GM18868 (cell line): ENCODE measurements at regions not wholly inside any gene's neighbourhood (a gene's known extent, or its start where the extent isn't known, plus 50 kb on each side); places are given as distances from the start of the nearest gene placed in this dataset.
"Not testable (repeated sequence)": the region's sequence is repeated elsewhere in the genome, so short reads cannot be mapped to it uniquely, and the experiment has no call there.

Experiments
- ATAC-seq: cut with Tn5 transposase; IDR thresholded peaks from one replicate; pipeline ENCODE4 v1.9.1; 2021; ENCODE audit warnings: mild to moderate bottlenecking, moderate library complexity; ENCODE audit not compliant: unreplicated experiment

DNA sequence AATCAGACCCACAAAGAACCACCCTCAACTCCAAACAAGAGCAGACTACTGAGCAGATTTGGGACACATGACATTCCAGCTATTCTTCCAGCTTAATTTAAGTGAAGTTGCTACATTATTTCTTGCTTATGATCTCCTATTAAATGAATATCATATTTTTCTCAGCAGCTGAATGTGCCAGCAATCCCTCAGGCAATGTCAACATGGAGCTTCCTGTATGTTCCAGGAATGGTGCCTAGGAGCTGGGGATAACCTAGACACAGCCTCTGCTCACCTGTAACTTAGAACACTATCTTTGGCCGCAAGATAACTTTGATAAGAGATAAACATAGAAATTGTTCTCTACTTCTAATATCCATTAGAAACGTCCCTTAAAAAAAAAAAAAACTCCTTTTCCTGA is 274.4 kb upstream of the RASGEF1B start:
- no peak for ATAC-seq

- no peak for ATAC-seq
Measured at GRCh38 chr4:81745050-81745449, 273.3 kb upstream of the RASGEF1B start.

DNA sequence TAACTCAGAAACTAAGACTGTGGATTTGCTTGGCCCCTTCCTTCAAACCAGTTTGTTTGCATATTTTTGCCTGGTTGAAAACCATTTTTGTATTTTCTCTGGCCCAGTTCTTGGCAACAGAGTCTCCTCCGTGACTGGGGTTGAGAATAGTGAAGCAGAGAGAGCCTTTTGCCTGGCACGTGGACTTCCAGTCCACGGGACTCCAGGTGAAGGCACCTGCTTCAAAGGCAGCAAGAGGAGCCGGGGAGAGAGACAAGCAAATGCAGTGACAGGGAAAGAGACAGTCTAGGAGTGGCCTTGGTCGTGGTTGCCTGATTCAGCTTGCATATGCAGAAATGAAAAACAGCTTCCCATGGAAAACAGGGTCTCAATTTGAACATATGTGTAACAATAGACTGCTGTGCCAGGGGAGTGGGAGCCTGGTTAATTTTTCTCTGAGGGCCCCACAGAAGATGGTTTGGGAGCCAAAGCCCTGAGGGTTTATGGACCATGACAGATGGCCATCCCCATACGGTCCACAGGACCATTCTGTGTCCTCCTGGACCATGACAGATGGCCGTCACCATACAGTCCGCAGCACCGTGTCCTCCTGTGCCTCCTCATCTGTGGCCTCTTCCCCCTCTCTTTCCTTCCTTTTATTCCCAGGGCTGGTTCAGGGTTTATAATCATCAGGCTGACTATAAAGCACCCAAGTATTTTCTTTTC is 272.2 kb upstream of the RASGEF1B start:
- ATAC-seq: no peak

- ATAC-seq: no peak
Measured at GRCh38 chr4:81740487-81740886, 268.8 kb upstream of the RASGEF1B start.

DNA sequence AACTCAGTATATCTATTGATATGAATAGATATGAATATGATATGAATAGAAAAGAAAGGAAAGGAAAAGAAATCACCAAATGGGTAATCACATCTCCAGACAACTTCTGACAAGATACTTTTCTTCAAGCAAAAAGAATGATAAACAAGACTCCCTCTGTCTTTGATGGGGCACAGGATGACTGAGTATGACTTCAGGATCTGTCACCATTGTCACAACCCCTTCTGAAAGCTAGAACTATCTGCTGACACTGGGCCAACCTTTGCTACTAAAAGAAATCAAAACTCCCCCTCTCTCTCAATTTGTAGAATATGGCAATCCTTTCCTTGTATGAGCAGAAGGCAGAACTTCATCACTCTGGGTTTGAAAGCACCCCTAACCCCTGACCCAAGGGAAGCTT is 267.2 kb upstream of the RASGEF1B start:
- ATAC-seq: no peak

DNA sequence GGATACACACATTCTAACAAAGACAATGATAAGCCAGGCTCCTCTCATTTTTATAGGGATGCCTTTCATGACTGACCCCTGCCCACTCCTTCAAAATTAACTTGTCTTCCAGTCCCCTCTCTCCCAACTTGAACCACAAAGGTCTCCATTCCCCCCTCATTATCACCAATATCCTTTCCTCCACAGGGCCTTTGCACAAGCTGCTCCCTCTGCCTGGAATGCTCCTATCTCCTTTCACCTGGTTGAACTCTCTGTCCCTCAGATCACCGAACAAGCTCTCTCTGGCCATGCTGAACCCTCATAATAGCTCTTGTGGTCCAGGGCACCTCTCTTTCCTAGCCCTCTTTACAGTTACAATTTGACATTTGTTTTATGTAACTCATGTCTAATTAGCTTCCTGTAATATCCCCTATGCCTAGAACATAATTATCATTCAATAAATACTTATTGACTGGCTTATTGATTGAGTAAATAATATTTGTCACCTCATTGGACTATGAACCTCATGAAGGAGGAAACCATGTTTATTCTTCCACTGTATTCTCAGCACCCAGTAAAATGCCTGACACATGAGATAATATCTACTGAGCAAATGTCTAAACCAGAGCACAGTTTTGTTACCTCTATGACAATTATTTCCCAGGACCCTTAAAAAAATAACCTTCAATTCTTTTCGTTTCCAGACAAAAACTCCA is 266.3 kb upstream of the RASGEF1B start:
- no peak for ATAC-seq

DNA sequence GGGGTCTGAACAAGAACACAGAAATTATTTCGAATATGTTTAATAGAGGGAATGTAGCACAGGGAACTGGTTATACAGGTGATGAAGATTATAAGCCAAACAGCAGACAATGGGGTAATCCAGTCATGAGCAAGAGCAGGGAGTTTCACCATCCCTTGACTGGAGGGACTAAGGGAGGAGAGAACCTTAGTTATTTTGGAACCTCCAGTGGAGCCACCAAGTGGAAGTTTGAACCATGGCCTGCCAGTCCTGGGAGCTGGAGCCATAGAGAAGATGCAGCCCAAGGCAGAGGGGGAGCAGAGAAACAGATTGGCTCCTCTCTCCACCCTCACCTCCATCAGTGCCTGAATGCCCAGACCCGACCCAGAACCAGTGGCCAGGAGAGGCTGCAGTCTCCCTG is 264.6 kb upstream of the RASGEF1B start:
- ATAC-seq: no peak

GRCh38 chr4:81732980-81733379 is 261.3 kb upstream of the RASGEF1B start:
- ATAC-seq: no peak

DNA sequence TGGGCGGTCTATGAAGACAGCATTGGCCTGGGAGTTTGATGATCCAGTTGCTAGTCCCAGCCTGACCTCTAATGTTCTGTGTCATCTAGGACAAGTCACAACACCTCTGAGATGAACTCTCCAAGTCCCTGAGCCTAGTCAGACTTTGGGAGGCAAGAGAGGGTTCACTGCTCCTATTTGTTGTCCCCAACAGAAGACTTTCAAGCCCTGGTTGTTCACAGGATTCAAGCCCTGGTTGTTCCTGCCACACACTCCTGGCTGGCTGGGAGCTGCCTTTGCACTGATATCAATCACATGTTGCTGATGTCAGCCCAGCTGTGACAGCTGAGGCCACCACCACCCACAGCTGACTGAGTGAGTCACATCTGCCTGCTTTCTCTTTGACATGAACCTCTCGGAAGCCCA is 253.2 kb upstream of the RASGEF1B start:
- ATAC-seq: peak; percentile 100

- no peak for ATAC-seq
Measured at GRCh38 chr4:81723927-81724587, 252.3 kb upstream of the RASGEF1B start.

DNA sequence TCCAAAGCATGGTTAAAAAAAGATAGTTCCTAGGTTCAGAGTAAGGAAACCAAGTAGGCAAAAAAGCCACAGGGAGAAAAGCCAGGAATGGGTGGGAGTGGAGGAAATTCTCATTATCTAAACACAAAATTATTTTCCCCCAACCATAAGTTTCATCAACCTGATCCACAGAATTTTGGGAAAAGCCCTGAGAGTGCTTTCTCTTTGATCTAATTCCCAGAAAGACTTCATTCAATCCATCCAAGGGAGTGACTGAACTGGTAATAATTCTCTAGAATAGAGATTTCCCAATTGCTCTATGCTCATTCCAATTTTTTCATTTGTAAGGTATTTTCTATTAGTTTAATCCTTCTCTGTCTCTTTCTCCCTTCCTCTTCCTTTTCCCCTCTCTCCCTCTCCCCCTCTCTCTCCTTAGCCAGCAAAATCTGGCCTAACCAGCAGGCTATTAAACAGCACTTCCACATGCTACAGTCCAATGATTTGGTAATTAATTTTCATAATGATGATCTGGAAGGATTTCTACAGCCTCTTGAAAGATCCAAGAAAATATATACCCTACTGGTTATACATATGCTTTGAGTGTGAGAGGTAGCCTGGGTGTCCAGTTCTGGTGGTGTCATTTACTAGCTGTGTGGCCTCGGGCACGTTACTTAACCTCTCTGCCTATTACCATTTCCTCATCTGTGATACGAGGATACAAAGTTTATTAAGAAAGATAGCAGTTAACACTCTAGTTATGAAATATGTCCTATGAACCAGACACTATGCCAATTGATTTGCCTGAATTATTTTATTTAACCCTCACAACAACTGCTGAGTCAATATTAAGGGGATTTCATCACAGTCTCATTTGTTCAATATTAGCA is 251.5 kb upstream of the RASGEF1B start:
- no peak for ATAC-seq

DNA sequence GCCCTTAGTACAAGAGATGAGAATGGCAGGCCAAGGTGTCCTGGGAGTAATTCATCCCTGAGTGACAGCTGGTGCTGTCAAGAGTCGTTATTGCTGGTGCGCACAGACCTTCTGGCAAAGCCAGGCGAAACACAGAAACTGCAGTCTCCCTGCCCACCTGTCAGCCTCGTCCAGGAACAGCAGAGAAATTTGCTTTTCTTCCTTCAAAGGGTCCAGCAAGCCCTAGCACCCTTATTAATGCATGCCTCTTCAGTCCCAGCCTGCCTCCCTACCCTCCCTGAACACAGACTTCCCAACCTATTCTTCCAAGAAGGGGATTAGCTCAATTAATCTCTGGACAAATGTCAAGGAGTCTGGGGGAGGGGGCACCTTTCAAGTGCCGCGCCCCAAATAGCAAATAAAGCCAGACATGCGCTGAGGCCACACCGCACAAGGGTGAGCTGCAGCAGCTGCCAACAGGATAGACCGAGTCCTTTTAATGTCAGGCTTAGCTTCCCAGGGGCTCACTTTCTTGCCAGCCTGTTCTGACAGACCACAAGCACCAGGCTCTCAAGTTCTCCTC is 250.7 kb upstream of the RASGEF1B start:
- no peak for ATAC-seq

- no peak for ATAC-seq
Measured at GRCh38 chr4:81715757-81716156, 244.1 kb upstream of the RASGEF1B start.

- ATAC-seq: not testable (repeated sequence)
Measured at GRCh38 chr4:81715357-81715756, 243.7 kb upstream of the RASGEF1B start.

DNA sequence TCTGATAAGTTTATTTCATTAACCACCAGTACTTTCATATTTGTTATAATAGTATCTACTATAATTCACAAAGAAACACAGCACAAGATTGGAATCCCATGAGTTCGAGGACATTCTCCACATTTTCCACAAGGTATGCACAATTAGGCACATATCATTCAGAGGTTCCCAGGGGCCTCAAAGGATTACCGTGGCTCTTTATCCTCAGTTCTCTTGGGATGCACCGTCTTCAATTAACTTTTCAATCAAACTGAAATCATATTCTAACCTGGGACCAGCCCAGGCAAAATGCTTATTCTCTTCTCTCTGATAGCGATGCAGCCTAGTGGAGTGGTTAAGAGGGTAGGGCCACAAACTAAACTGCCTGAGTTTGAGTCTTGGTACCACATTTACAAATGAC is 242.6 kb upstream of the RASGEF1B start:
- ATAC-seq: no peak

DNA sequence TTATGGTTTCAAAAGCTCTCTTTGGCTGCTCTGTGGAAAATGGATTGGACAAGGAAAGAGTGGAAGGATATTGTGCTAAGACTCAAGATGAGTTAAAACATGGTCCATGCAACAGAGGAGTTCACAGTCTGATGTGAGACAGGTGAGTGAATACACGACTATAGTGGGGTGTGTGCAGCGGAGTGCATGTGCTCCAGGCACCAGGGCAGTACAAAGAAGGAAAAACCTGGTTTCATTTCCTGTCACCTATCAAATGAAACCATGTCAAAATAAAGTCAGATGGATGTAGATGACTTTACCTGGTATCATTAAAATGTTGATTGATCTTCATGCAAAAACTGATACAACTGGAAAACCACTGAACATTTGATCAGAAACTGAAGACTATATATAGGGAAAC is 241.0 kb upstream of the RASGEF1B start:
- no peak for ATAC-seq

GRCh38 chr4:81704461-81704860 is 232.8 kb upstream of the RASGEF1B start:
- ATAC-seq: no peak

DNA sequence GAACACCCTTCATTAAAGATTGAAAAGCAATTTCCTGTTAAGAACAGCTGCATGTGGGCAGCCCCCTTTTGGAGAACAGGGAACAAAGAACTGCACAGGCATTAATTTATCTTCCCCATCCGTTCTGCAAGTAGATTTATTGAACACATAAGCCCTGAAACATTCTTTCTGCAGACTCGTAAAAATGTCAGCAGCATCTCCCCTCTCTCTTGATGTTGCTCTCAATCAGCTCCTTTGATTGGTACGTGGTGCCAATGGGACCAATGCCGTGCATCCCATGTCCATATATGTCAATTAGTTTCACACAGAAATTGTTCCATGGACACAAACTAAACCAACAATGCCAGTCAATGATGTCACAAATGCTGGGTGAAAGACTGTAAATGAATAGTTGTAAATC is 228.5 kb upstream of the RASGEF1B start:
- no peak for ATAC-seq

DNA sequence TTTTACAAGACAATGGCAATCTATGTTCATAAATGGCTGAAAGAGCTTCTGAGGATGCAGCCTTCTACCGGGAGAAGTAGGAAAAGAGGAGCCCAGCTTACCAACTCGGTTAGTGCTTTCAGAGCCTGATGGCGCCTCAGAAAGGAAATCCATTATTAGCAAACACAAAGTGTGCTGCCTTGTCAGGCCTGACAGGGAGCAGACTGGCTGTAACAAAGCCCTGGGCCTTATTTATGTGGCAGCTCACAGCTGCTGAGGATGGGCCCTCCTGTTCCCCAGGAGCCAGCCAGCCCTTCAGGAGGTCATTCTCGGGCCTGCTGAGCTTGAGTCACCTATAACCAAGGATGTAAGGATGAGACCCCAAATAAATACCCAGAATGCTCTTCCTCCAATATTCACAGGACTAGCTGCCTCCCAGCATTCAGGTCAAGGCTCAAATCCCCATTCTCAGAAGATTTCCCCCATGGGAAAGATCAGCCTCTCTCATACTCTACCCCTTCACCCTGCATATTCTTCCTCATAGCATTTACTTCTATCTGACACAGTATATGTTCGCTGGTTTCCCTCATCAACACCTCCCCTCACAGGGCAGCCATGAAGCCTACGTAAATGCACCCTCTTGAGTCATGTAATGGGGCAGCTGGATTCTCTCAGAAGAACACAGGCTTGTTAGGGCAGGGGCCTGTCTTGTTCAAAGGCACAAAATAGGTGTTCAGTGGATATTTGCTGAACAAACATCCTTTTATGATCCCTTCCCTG is 227.0 kb upstream of the RASGEF1B start:
- no peak for ATAC-seq
